Astrocyte of the hippocampus (primary cell): ENCODE measurements at regions not wholly inside any gene's neighbourhood (a gene's known extent, or its start where the extent isn't known, plus 50 kb on each side); places are given as distances from the start of the nearest gene placed in this dataset.

Experiments
- DNase-seq: peaks from one replicate; pipeline ENCODE4 v3.0.0; 2011; ENCODE audit warnings: low read depth, low spot score

DNA sequence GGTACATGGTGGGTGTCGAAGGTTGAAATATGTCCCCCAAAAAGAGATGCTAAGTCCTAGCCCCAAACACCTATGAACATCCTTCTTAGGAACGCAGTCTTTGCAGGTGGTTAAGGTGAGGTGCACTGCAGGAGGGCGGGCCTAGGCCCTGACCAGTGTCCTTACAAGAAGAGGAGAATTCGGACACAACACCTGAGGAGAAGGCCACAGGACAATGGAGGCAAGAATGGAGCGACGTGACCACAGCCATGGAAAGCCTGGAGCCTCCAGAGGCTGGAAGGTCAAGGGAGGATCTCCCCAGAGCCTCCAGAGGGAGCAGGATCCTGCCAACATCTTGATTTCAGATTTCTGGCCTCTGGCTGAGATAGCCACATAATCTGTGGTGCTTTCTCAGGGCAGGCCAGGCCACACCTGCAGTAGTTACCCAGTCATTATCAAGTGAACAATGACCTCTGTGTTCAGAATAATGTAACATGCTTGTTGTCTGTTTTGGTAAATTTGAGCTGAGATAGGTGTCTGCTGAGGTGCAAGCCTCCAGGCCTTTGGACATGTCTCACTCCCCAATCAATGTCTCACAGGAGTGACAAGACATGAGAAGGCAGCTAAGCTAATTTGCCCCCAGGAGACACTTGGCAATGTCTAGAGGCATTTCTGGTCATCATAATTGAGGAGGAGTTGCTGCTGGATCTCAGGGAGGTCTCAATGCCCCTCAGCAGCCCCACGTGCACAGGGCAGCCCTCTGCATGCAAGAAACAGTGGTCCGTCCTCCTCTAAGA is 498.9 kb downstream of the BRD1 start:
- no peak for DNase-seq

DNA sequence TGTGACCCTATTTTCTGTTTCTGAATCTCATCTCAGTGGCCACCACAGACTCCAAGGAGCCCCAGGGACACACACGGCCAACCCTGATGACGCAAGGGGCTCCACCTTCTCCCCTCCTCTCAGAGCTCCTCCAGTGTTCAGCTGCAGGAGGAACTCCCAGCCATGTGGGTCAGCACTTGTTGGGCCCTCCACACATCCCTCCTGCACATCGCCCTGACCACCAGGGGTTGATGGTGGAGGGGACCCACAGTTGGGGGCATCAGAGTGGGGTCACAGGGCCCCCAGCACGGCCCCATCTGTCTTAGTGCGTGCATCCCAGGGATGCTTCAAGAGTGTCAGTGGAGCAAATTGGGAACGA is 499.6 kb downstream of the BRD1 start:
- no peak for DNase-seq

DNA sequence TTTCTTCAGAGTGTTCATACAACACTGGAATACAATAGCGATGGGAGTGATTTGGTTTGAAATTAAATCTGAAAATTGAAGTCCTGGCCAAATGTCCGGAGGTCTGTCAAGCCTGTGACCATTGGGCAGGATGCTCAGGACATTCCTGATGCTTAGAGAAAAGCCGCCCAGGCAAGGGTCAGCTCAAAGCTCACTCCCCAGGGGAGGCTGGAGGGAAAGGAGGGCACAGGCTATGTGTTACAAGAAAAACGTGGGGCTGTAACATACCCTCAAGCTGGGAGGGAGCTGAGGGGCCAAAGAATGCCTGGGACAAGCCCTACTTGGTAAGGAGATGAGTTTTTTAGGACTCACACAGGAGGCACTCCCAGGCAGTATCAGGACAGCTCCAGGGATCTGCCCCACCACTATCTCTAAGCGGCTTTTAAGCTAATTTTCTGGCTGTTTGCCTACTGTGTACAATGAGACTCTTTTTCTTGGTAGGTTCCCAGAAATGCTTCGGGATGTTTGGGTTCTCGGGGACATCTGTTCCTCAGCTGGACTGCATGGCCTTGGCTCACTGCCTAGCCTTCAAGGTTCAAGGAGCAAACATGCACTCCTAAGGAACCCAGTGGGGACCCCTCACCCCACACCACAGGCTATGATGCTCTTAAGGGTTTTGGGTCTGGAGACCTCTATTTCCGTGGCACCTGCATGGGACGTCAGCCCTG is 500.1 kb downstream of the BRD1 start:
- no peak for DNase-seq

DNA sequence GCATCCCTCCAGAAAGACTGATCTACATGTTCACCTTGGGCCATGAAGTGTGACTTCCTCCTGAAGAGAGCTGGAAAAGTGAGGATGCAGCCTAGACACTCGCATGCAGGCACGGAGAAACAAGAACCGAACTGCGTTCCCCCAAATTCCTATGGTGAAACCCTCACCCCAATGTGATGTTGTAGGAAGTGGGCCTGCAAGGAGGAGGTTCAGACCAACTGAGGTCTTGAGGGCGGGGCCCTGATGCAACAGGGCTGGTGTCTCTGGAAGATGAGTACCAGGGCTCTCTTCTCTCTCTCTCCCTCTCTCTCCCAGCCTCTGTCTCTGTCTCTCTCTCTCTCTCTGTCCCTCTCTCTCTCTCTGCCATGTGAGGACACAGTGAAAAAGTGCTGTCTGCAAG is 501.1 kb downstream of the BRD1 start:
- no peak for DNase-seq

DNA sequence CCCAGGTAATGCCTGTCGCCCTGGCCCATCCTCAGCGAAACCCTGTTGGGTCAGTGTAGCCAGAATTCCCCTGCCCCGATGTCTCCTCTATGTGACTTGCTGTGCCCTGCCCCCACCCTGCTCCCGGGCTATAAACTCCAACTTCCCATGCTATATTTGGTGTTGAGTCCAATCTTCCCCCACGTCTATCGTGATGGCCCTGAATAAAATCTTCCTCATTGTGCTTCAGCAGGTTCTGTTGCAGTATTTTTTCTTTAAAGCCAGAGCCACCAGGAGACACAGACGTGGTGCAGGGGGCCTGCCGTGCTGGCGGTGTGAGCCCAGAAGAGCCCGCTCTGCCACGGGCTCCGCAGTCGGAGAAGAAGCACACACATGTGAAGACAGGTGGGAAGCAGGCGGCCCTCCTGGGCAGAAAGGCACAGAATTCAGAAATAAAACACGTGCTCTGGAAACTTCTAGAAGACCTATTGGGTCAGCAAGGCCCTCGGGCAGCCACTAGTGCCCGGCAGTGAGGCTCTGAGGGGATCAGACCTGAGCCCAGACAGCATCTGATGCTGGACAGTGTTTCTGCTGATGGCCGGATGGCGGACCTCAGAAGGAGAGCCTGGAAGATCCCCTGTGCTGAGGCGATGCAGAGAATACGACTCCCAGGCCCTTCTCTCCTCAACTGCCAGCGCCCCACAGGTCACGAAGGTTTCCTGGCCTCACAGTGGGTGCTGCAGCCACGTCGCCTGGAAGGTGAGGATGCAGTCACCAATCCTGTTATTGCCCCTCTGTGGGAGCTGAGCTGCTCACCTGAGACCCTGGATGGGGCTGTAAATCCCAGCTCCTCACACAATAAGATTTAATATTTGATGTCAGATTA is 501.9 kb downstream of the BRD1 start:
- DNase-seq = no peak

DNA sequence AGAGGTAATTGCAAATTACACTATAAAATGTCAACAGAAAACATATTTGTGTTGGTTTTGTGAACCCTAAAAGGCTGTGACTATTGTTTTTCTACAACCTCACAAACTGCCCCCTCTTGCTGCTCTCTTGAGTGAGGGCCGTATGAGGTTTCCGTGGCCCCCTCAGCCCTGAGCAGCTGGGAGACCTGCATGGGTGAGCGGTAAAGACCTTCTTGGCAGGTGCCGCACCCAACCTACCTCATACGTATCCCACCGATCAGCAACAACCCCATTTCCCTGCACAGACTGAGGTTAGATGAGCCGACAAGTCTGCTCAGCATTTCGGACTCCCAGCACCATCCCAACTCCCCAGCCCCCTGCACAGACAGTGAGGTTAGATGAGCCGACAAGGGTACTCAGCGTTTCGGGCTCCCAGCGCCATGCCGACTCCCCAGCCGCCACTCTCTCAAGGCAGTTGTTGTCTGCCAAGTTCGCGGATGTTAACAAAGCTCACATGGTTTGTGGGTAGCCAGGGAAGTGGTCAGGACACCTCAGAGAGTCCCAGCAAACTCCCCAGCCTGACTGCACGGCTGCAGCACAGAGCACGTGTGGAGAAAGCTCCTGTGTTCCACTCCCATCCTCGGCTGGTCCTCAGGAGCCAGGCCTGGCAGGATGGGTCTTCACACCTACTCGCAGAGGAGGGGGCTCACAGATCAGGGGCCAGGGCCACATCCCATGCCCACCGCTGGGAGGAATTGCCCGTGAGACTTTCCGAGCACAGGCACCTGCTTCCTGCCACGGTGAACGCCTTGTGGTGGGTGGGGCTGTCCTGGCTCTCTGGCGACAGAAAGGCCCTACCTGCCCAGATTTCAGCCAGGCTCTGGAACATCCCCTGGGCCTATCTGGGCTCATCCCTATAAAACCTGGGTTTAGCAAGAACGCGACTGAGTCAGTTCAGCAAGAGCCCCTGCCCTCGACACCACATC is 502.9 kb downstream of the BRD1 start:
- DNase-seq = no peak

DNA sequence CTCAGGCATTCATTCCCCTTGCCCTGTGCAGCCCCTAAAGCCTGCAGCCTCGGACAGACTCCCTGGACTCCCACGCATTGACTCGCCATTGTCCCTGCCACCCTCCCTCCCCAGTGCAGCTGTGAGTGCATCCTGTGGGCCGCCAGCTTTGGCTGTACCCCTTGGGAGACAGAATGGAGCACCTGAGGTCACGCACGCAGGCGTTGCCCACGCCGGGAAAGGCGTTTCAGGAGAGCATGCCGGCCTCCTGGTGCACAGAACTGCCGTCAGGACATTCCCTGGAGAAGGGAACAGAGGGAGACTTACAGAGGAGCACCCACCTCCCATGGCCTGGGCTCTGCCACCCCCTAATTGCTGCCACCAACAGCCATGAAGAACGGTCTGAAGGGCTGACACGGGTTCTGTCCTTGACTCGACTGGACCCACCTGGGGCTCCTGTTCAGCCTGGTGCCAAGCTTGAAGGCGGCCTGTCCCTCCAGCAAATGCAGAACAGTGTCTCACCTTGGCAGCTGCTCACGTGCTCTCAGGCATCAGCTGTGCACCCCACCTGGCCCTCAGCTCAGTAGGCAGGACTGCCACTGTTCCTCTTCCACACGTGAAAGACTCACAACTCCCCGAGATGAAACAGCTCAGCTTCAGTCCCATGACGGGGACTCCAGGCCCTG is 503.8 kb downstream of the BRD1 start:
- DNase-seq = no peak

DNA sequence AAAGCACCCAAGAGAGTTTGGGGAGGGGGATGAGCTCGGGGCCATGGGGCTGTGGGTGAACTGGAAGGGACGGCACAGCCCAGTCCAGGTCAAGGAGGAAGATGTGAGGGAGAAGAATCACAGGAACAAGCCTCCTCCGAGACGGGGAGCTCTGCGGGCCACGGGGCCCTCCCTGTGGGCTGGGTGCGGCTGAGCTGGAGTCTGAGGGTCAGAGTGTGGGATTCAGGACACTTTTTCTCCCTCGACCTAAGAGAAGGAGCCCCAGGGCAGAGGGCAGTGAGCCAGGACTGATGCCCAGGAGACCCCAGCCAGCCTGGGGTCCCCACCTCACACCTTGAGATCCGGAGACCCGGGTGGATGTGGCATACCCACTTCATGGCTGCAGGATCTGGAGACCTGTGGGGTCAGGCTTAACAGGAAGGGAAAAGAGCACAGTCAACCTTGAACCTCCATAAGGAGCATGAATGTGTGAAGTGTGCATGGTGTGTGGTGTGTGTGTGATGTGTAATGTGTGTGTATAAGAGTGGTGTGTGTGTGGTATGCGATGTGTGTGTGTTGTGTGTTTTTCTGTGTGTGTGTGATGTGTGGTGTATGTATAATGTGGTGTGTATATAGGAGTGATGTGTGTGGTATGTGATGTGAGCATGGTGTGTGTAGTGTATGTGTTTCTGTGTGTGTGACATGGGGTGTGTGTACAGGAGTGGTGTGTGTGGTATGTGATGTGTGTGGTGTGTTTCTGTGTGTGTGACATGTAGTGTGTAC is 504.6 kb downstream of the BRD1 start:
- no peak for DNase-seq

DNA sequence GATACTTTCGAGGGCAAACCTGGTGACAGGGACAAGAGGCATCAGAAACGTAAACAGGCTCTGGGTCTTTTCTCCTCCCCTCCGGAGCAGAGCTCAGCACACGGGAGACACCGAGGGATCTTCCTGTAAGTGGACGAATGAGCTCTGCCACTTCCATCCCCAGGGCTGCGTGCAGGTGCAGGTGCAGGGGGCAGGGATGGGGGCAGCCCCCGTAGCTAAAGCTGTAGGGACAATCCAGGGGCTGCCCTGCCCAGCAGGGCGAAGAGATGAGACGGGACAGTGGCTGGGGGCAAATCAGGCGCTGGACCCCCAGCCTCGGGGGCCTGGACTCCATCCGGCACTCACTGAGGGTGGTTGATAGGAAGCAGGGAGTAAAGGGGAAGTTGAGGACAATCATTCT is 505.4 kb downstream of the BRD1 start:
- DNase-seq = no peak

DNA sequence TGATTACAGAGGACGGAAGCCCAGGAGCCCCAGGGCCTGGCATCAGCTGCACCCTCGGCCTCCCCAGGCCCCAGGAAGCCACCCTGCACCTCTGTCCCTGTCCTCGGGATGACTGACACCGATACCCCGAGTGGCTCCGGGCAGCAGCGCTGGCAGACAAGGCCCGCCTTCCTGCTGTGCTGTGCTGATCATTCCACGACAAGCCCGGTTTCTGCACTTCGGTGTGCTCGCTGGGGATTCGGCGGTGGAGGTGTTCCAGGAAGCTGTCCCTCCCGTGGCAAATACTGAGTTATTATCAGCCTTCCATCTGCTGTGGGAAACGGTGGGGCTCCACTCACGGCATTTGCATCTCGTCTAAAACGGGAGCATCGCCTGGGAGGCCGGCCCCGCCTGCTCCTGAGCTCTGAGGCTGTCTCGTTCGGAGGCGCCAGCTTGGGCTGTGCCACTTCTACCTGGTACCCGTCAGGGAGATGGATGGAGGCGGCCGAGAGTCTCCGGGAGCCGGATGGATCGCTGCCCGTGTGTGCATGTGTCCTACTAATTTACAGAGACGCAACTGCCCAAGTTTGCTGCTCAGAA is 506.1 kb downstream of the BRD1 start:
- no peak for DNase-seq

DNA sequence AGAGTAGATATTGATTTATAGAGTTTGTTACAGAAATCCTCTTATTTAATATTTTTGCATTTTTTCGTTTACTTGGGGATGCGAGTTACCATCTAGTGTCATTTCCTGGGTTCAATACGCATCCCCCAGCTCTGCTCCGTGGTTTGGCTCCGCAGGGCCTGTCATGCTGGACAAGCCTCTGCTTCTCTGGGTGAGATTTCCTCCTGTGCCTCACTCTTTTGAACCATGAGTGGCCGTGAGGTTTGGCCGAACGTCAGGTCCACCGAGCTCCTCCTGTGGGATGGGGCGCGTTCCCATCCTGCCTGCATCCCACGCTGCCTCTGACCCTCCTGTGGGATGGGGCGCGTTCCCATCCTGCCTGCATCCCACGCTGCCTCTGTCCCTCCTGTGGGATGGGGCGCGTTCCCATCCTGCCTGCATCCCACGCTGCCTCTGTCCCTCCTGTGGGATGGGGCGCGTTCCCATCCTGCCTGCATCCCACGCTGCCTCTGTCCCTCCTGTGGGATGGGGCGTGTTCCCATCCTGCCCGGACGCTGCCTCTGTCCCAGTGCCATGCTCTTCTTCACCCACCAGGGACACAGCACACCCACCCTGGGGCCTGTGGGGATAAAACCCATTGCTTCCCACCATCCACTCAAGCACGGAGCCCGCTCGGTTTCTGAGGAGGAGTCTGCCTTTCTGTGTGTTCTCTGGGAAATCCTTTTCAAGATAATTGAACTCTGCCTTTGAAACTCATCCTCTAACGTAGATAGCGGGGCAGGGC is 506.8 kb downstream of the BRD1 start:
- no peak for DNase-seq

DNA sequence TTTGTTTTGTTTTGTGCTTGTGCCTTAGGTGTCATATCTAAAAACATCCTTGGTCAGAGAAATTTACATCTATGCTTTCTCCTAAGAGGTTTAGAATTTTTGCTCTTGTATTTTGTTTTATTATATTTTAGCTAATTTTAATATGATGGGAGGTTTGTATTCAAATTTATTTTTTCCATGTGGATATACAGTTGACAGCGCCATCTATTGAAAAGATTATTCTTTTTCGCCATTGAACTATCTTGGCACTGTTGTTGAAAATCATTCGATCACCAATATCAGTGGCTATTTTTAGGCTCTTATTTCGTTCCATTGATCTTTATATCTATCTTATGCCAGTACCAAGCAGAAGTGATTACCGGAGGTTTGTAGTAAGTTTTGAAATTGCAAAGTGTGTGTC is 510.3 kb downstream of the BRD1 start:
- DNase-seq = no peak

DNA sequence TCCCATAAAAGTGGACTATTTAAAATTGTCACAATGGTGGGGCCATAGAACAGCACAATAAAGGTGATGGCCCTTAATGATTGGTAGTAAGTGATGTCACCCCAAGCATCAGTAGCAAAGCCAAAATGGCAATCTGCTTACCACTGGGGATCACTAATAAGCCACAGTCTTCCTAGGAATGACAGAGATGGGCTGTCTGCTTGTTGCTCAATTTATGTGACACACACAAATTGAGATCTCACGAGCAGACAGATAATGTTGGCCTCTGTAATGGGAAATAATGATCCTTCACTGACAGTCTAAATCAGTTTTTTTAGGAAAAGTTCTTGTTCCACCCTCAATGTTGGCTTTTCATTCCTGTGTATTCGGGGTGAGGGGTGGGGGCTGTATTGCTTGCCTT is 515.1 kb downstream of the BRD1 start:
- no peak for DNase-seq

DNA sequence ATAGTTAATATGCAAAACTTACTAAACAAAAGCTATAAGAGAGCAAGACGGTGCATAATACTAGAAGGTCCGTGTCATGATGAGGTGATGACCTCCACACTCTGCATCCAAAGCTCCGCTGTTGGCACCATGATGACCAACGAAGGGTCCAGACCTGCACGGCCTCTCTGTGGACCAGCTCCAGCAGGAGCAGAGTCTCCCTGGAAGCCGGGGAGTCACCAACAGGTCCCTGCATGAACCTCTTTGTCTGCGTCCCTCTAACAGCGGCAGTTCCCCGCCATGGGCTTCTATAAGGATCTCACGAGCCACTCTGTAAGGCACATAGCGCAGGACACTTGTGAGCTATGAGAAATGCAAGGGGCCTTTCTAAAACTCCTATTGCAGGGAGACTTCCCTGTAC is 517.3 kb downstream of the BRD1 start:
- DNase-seq = no peak

DNA sequence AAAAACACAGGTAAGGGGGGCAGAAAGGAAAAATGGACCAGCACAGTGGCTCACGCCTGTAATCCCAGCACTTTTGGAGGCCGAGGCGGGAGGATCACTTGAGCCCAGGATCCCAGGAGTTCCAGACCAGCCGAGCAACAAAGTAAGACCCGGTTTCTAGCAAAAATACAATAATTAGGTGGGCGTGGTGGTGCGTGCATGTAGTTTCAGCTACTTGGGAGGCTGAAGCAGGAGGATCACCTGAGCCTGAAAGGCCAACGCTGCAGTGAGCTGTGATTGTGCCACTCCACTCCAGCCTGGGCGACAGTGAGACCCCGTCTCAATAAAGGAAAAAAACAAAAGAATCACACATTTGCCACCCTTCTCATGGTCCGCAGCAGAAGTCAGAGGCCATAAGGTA is 519.4 kb downstream of the BRD1 start:
- no peak for DNase-seq

DNA sequence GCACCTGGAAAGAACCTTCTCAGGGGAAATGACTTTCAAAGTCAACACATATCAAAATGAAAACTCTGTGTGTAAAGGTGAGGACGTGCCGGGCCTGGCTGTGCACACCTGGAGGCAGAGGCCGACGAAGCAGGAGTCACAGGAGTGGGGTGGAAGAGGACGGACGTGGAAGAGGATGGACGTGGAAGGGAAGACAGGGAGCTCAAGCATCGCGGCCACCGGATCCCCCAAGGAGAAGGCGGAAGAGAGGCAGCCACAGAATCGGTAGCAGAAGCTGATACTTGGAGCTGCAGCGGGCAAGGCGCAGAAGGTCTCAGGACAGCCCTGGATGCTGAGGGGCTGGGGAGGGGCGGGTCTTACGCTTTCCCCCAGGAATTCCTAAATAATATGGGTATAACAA is 519.8 kb downstream of the BRD1 start:
- no peak for DNase-seq

DNA sequence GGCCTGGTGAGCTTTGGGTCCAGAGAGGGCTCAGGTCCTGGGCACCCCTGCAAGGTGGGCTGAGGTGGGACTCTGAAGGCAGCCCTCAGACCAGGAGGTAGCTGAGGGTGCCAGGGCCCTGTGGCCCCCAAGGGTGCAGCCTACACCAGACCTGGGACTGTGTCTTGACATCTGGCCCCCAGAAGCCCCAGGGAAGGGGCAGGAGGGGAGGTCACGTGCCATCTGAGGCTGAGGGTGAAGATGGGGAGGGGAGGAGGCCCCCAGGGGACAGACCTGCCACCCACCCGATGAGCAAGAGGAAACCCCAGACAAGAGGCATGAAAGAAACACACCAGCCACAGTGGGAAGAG is 520.2 kb downstream of the BRD1 start:
- no peak for DNase-seq

DNA sequence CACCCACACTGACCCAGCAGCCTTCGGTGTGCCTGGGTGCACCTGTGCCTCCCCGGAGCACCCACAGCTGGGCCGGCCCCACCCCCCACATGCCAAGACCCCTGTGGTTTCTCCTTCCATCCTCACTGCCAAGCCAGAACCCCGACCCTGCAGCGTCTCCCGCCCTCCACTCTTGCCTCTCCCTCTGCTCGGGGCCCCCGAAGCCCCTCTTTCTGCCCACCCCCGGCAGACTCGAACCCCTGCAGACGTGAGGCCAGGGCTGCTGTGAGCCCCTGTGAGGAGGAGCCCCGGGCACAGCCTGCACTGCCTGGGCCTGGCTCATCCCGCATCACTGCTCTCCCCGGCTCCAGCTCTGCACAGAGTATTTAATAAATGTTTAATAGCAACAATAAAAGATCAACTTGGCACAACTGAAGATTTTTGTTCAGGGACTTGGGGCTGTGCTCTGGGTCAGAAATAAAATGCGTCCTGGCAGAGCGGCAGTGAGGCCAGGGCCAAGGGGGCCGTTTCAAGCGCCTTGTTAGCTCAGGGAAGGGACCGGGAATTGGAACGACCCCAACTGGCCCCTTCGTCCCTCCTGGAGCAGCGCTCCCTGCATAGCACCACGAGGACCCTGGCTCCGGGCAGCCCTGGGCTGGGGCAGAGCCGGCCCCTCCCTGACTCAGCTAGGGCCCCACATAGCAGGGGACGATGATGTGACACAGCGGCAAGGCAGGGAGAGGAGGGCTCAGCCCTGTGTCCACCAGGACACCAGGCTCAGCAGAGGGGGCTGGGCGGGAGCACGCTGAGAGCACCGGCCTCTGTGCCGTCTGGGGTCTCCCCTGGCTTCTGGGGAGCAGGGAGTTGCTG is 520.8 kb downstream of the BRD1 start:
- DNase-seq = no peak
